ENCODE measurements at regions not wholly inside any gene's neighbourhood (a gene's known extent, or its start where the extent isn't known, plus 50 kb on each side); places are given as distances from the start of the nearest gene placed in this dataset.
"Not testable (repeated sequence)": the region's sequence is repeated elsewhere in the genome, so short reads cannot be mapped to it uniquely, and the experiment has no call there.

DNA sequence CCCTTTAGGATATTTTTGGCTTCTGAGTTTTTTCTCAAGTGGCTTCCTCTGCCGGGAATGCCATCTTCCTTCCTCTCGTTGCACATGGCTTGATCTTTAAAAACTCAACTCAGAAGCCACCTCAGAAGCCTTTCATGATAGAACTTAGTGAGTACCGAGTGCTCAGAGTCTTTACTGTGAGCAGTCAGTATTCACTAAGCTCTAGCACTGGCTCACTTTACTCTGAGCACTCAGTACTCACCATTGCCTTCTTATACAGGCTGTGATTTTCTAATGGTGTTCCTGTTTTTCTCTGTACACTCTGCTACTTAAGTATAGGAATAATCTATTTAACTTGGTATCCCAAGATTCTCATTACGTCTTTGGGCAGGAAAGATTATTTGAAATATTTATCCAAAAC lies 116.2 kb downstream of the PFDN4 start:
- no peak for DNase-seq (ENCODE audit: low read depth)

DNA sequence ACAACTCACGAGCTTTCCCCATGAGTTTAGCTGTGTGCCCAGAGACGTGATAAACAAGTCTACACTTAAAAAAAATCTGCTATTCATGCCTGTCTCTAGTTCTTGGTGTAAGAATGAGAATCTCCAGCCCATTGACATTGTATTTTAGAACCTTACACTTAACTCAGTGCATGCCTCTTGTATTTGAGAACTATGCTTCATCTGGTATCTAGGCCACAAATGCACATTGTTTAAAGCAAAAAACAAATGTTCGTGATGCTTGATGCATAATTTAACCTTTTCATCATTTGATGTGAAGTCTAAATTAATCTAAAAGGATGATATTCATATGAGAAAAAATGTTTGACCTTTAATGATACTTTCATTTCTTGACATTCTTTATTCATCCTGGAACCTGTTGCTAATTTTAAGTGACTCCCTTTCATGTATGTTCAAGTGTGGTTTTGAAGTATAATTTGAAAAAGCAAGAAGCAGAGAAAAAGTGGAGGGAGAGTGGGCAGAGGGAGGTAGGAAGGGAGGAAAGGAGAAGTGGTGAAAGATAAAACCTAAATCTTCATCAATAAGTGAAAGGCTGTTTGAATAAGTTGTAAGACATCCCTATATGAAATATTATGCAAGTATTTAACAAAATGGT lies 116.9 kb downstream of the PFDN4 start:
- no peak for DNase-seq (ENCODE audit: low read depth)

GRCh38 chr20:54335299-54335698 lies 127.4 kb downstream of the PFDN4 start:
- DNase-seq (ENCODE audit: low read depth): no peak

GRCh38 chr20:54337144-54337543 lies 129.3 kb downstream of the PFDN4 start:
- no peak for DNase-seq (ENCODE audit: low read depth)

DNA sequence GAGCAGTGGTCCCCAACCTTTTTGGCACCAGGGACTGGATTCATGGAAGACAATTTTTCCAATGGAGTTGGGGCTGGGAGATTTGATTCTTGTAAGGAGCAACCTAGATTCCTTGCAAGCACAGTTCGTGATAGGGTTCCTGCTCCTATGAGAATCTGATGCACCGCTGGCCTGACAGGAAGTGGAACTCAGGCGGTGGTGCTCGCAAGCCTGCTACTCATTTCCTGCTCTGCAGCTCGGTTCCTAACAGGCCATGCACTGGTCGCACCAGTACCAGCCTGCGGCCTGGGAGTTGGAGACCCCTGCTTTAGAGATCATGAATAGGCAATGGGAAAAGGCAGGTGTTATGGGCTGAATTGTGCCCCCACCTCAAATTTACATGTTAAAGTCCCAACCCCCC lies 131.2 kb downstream of the PFDN4 start:
- DNase-seq (ENCODE audit: low read depth): no peak

DNA sequence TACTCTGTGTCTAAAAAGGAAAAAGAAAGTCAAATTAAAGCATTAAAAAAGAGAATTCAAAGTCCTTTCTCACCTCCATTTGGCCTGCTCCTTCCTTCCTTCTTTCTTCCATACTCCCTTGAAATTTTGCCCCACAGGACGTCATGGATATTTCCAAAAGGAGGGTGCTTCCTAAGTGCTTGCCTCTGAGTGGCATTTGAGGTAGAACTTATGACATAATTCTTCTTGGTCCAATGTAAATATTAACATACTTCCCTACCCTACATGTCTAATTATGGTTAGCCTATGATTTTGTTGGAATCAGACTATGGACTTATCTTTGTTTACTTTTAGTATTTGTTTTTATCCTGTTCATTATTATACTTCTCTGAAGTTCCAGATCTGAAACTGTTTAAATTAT lies 132.3 kb downstream of the PFDN4 start:
- no peak for DNase-seq (ENCODE audit: low read depth)

GRCh38 chr20:54340667-54341081 lies 132.8 kb downstream of the PFDN4 start:
- peak; percentile 73 for DNase-seq (ENCODE audit: low read depth)

GRCh38 chr20:54342258-54342920 lies 133.0 kb upstream of the DOK5 start:
- no peak for DNase-seq (ENCODE audit: low read depth)

- DNase-seq (ENCODE audit: low read depth): no peak
Observed at GRCh38 chr20:54343099-54343498, 132.3 kb upstream of the DOK5 start.

DNA sequence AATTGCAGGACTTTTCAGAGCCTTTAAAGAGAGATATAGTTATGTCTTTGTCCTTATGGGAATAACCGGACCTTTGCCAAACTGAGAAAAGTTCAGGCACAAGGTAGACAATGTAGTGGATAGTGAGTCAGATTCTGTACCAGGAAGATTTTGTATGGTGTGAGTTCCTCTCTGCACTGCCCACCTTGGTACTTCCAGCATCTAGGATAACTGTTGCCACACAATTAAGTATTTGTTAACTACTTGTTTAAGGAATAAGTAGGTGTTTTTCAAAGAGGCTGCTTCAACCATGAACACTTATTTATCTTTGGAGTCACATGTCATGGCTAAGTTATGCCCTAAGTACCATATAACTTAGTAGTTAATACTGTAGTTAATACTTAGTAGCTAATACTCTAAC lies 131.8 kb upstream of the DOK5 start:
- no peak for DNase-seq (ENCODE audit: low read depth)

DNA sequence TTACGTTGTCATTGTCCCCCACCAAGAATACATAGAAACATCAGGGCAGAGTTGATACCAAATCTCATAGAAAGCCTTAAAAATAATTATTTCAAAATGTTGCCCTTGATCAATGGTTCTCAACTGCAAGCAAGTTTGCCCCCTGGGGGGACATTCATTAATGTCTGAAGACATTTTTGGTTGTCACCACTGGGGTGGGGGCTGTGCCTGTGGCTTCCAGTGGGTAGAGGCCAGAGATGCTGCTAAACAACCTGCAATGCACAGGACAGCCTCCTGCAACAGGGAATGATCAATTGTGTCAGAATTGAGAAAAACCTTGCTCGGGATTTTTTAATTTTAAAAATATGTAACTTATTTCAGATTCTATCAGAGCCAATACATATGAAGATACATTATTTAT lies 130.6 kb upstream of the DOK5 start:
- no peak for DNase-seq (ENCODE audit: low read depth)

DNA sequence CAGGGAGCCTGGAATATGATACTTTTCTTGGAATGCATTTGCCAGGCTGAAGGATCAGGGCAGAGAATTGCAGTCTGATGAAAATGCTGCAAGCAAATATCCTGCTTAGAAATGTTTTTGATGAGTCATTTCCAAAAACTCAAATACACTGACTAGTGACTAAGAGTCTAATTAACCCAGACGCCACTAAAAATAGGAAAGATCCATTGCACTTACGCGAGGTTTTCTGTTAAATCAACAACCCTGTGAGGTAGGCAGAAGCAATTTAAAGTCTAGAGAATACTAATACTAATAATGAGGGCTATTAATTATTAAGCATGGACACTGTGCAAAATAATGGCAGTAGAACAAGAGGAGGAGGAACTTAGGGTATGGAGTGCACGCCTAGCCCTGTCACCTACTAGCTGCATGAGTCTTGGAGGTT lies 130.1 kb upstream of the DOK5 start:
- peak; percentile 85 for DNase-seq (ENCODE audit: low read depth)

DNA sequence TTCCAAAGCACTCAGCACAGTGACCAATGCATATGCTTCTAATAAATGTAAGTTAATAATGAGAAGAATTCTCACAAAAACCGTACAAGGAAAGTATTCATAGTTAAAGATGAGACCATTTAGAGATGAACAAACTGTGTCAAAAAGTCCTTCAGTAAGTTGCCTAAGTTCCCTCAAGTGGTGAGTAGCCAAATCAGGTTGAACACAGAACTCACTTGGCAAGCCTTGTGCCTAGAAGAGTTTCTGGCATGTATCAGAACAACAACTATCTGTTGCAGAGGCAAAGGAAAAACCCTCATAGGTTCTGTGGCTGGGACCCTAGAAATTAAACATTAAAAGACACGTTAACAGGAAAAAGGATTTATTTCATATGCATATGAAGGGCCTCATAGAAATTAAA lies 129.6 kb upstream of the DOK5 start:
- DNase-seq (ENCODE audit: low read depth): peak; percentile 17

- peak; percentile 35 for DNase-seq (ENCODE audit: low read depth)
Observed at GRCh38 chr20:54346276-54346675, 129.1 kb upstream of the DOK5 start.

DNA sequence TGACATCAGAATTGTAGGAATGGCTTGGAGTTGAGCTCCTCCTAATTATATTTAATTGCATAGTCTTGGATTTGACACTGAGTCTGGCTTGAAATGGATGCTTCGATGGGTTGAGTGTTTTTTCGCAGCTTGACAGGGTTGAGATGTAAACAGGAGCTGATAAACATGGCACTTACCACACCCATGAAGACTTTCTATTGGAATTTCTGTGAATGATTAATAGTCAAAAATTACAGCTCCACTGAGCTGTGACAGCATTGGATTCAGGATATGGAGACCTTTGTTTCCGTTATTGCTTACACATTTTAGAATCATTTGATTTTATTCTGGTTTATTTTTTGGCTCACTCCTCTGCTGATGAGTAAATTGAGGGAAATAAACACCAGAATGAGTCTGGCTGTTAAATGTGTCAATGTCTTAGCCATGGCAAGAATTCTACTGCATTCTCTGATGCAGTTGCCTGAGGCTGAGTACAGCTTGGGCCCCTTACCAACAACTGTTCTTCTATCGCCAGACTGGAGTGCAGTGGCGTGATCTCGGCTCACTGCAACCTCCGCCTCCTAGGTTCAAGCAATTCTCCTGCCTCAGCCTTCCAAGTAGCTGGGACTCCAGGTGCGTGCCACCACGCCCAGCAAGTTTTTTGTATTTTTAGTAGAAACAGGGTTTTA lies 128.1 kb upstream of the DOK5 start:
- DNase-seq (ENCODE audit: low read depth): no peak

- peak; percentile 15 for DNase-seq (ENCODE audit: low read depth)
Observed at GRCh38 chr20:54350415-54350814, 125.0 kb upstream of the DOK5 start.

DNA sequence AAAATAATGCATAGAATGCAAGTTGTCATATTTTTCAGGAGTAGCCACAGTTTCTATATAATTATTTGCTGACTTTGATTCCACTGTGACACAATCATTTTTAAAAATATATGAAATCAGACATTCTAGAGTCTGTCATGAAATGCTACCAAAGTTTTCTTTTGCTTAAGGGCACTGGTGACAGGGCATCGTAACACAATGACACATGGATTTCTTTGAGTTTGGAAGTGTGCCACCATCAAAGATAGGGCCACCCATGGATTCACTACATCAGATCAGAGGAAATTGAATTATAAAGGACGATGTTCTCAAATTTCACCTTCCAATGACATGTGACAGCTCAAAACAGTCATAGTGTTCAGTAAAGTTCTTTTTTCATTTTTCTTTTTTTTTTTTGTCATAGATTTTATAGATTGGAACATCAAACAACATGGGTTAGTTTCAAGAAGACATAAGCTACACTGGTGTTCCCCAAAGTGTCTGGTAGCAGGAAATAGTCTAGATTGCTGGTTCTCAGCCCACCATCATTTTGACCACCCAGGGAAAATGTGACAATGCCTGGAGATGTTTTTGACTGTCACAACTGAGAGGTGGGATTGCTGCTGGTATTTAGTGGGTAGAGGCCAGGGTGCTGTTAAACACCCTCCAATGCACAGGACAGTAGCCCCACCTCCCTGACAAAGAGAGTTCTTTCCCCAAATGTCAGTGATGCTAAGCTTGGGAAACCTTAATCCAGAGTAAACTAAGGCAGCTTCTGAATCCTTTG lies 123.8 kb upstream of the DOK5 start:
- DNase-seq (ENCODE audit: low read depth): no peak

DNA sequence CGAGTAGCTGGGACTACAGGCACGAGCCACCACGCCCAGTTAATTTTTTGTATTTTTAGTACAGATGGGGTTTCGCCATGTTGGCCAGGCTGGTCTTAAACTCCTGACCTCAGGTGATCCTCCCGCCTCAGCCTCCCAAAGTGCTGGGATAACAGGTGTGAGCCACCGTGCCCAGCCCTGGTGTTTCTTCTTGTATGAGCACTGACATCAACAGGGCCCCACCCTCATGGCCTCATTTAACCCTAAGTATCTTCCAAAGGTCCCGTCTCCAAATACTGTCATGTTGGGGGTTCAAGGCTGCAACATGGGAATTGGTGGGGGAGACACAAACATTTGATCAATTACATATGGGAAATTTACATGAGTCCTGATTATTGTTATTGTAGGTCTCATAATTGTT lies 122.9 kb upstream of the DOK5 start:
- DNase-seq (ENCODE audit: low read depth): not testable (repeated sequence)

GRCh38 chr20:54353292-54353691 lies 122.1 kb upstream of the DOK5 start:
- DNase-seq (ENCODE audit: low read depth): no peak

- DNase-seq (ENCODE audit: low read depth): no peak
Observed at GRCh38 chr20:54355631-54356280, 119.6 kb upstream of the DOK5 start.

DNA sequence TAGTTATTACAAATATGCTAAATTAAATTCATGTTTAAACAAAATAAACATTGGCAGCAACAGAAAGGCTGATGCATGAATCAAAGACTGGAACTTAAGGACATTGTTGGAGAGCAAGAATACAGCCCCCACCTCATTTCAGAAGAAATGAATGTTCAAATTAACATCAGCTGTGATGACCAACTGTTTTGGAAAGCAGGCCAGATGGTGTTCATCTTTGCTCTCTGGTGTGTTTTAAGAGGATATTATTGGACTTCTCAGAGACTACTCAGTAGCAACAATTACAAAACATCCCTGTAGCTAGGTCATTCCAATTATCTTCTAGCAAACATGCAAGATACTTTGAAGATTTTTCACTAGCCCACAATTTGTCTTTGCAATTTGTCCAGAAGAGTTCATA lies 118.6 kb upstream of the DOK5 start:
- DNase-seq (ENCODE audit: low read depth): no peak

DNA sequence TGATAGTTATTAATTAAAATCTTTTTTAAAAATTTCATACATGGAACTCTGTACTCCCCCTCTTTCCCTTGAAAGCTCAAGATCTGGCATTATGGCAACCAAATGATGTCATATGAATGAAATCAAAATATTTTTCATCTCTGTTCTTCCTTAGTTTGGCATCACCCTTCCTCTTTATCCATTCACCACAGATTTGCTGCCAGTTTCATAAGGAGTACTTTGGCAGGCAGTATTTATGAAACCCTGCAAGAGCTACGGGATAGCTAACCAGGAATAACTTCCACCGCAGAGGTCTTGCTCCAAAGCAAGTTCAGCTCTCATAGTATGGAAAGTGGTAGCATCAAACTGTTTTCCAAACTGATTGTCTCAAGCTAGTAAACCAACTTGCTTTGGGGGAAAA lies 113.9 kb upstream of the DOK5 start:
- DNase-seq (ENCODE audit: low read depth): no peak

Measured in RPMI7951 (cell line).